ENCODE measurements at regions not wholly inside any gene's neighbourhood (a gene's known extent, or its start where the extent isn't known, plus 50 kb on each side); places are given as distances from the start of the nearest gene placed in this dataset.

DNA sequence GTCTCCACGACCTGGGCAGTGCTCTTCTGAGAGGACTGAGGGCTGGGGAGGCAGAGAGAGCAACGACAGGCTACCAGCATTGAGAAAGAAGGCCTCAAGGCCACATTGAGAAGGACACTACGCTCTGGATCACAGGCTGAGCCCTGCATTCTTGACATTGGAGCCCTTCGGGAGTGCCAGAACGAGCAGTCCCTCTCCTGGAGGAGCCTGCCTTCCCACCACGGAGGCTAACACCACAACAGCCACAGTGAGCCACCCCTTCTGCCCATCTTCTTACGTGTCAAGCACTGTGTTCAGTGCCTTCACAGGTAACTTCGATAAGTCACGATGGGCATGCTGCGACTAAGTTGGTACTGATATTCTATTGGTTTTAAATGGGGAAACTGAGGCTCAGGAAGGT, 267.8 kb downstream of the RPS24 start:
- DNase-seq, result no peak

- no peak for DNase-seq
These were observed 268.5 kb downstream of the RPS24 start for GRCh38 chr10:78301891-78302738.

- DNase-seq, result no peak
These were observed 269.0 kb downstream of the RPS24 start for GRCh38 chr10:78302739-78302988.

- DNase-seq, result peak; percentile 97
These were observed 269.6 kb downstream of the RPS24 start for GRCh38 chr10:78302989-78303854.

- no peak for DNase-seq
These were observed 270.7 kb downstream of the RPS24 start for GRCh38 chr10:78304091-78305045.

DNA sequence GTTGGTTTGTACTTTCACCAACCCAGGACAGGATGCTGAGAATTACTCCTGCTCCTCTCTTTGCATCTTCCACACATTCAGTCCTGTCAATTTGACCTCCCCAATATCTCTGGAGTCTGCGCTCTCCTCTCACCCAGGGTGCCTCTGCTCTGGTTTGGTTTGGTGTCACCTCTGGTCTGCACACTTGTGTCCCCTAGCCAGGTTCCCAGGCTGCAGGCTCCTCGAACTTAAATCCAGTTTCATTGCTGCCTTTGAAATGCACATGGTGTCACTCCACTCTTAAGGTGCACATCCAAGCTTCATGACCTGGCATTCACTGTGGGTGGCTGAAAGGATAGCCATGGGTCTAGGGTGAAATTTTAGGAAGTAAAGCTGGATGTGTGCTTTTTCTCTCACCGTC, 271.6 kb downstream of the RPS24 start:
- no peak for DNase-seq

DNA sequence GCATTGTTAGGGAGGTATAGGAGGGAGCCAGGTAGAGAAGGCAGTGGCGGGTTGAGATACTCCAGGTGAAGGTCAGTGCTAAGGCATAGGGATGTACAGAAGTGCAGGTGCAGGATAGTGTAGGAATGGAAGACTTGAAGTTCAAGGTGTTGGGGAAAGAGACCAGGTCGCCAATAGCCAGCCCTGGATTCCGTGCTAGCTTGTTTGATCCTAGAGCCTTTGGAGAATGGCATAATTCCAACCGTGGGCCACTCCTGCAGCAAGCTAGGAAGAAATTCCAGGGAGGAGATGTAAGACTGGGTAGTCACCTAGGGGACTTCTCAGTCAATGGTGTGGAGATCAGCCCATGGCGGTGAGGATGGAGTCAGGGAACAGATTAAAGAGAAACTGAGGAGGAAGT, 272.7 kb downstream of the RPS24 start:
- no peak for DNase-seq

DNA sequence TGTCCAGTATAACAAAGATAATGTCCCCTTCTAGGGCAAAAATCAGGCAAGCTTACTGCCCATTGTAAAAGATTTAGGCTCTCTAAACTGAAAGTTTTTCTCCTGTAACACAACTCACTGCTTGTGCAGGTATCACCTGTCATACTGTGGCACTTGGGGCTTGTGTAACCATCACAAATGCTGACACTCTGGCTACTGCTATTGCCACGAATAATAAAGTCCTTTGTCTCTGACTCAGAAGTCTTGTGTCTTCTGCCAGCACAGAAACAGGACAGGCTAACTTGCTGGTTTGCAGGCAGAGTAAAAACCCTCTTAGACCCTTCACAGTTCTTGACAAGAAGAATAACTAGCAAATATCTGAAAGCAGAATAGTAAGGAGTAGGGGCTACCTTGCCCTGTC, 273.9 kb downstream of the RPS24 start:
- DNase-seq, result no peak

DNA sequence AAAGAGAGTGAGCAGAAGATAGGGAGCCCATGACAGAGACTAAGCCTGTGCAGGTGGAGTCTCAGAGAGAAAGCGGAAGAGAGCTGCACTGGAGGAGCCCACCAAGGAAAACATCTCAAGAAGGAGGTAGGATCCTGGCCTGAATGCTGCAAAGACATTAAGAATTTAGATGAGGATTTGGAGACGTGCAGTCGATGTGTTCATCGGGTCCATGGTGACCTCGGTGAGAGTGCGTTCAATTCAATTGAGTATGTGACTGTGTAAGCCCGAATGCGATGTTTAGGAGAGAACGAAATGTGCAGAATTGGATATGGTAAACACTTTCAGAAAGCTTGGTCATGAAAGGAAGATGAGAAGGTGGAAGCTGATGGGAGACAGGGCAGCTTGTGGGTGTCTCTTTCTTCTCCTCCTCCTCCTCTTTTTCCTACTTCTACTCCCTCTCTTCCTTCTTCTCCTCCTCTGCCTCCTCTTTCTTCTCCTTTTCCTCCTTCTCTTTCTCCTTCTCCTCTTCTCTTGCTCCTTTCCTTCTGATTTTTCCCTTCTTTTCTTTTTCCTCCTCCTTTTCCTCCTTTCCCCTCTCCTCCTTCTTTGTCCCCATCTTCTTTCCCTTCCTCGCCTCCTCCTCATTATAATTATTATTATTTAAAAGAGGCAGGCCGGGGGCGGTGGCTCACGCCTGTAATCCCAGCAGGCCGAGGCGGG, 276.0 kb downstream of the RPS24 start:
- no peak for DNase-seq

DNA sequence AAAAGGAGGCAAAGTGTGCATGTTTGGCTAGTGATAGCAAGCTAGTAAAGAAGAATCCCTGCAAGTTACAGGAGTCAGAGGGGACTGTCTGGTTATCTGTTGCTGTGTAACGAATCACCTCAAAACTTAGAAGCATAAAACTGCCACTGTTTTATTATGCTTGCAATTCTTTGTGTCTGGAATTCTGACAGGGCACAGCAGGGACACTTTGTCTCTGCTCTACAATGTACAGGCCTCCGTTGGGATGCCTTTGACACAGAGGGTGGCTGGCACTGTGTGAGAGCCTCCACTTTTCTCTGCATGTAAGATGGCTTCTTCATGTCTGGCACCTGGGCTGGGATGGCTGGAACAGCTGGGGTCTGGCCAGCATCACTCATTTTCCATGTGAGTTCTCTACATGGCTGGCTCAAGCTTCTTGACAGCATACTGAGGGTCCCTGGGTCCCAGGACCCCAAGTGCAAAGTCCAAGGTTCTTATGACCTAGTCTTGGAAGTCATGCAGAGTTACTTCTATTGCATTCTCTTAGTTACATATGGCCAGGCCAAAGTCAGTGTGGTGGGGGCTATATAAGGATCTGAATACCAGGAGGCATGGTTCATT, 276.9 kb downstream of the RPS24 start:
- DNase-seq, result no peak

GRCh38 chr10:78312197-78313047, 278.8 kb downstream of the RPS24 start:
- no peak for DNase-seq

- no peak for DNase-seq
These were observed 279.4 kb downstream of the RPS24 start for GRCh38 chr10:78313048-78313381.

DNA sequence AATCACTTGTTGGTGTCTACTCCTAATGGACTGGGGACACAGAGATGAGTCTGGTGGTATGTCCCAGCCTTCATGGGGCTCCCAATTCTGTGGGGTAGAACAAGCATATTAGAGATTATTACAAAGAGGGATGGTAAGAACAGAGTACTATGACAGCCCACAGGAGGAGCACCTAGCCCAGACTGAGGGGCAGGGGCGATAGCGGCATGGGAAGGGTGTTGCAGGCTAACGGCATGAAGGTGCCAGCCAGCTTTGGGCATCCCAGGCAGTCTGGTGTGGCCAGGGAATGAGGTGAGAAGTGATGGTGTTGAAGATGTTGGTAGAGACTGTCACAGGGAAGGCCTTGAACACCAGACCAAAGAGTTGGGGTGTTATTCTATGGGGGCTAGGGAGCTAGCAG, 280.0 kb downstream of the RPS24 start:
- DNase-seq, result no peak

GRCh38 chr10:78314651-78315050, 281.0 kb downstream of the RPS24 start:
- DNase-seq, result no peak

GRCh38 chr10:78316451-78316931, 282.8 kb downstream of the RPS24 start:
- DNase-seq, result peak; percentile 68

GRCh38 chr10:78318305-78318704, 284.6 kb downstream of the RPS24 start:
- no peak for DNase-seq

DNA sequence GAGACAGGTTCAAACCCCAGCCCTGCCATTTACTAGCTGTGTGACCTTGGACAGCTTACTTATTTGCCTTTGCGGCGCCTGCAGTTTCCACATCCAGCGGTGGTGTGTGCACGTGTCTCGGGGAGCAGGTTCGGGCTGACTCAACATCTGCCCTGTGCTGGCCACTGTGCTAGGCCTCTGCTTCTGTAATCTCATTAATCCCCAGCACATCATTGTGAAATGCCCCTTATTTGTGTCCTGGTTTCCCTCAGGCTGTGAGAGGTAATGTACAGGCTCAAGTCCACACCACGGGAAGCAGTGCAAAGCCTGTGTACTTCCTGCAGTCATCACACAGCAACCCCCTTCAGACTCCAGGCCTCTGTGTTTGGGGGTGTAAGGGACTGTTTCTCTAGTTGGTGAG, 285.7 kb downstream of the RPS24 start:
- DNase-seq, result no peak

DNA sequence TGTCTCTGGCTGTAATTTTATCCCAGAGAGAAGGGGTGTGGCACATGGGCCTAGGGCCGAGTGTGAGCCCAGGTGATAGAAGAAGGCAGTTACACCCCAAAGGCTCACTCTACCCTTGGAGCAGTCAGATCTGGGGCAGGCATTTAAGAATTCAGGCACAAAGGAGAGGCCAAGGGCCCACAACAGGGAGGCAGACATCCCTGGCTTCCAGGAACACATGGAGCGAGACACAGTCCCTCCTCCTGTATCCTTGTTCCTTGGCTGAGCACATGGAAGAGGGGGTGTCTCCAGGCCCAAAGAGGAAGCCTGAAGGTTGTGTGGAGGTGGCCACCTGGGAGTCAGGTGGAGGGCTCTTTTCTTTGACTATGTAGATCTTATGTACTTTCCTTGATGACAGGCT, 286.2 kb downstream of the RPS24 start:
- no peak for DNase-seq

GRCh38 chr10:78320506-78320905, 286.8 kb downstream of the RPS24 start:
- DNase-seq, result no peak

GRCh38 chr10:78321000-78321399, 287.3 kb downstream of the RPS24 start:
- DNase-seq, result no peak

- no peak for DNase-seq
These were observed 287.8 kb downstream of the RPS24 start for GRCh38 chr10:78321500-78321899.

All from left hindlimb (tissue), 1 donor.